GM23338 (cell line): ENCODE measurements at regions not wholly inside any gene's neighbourhood (a gene's known extent, or its start where the extent isn't known, plus 50 kb on each side); places are given as distances from the start of the nearest gene placed in this dataset.
A peak's percentile ranks its signal among the peaks of the same experiment; 100 is the strongest.

Experiments used
- ATAC-seq: fragments of 200-7000 bp; cut with Tn5 transposase; 3 replicates; pipeline ENCODE4 v1.9.1; 2020
- DNase-seq: peaks from one replicate; pipeline ENCODE4 v3.0.0-alpha.2; 2015; ENCODE audit warnings: low spot score
- H2AFZ ChIP-seq: fragments of 200-600 bp; sonication (generic); 2 replicates; pipeline ENCODE4 v1.8.0; 2016; ENCODE audit warnings: antibody characterized with exemption, mild to moderate bottlenecking, moderate library complexity
- H3F3A ChIP-seq: fragments of 200-600 bp; sonication (generic); replicated peaks from 2 replicates; pipeline ENCODE4 v1.8.0; 2017; ENCODE audit warnings: antibody characterized with exemption, mixed run types, low read depth
- H3K27ac ChIP-seq: fragments of 200-600 bp; sonication (generic); 2 replicates; pipeline ENCODE4 v1.6.1; 2016; ENCODE audit warnings: low read depth
- H3K27me3 ChIP-seq: fragments of 200-600 bp; sonication (generic); 2 replicates; pipeline ENCODE4 v1.8.0; 2016; ENCODE audit warnings: mild to moderate bottlenecking, mixed run types, moderate library complexity; ENCODE audit not compliant: insufficient read depth
- H3K36me3 ChIP-seq: fragments of 200-600 bp; sonication (generic); 2 replicates; pipeline ENCODE4 v1.8.0; 2016; ENCODE audit warnings: mild to moderate bottlenecking; ENCODE audit not compliant: insufficient read depth
- H3K4me1 ChIP-seq: fragments of 200-600 bp; sonication (generic); 2 replicates; pipeline ENCODE4 v1.8.0; 2016; ENCODE audit warnings: mild to moderate bottlenecking, moderate library complexity; ENCODE audit not compliant: insufficient read depth
- H3K4me2 ChIP-seq: fragments of 200-600 bp; sonication (generic); 2 replicates; pipeline ENCODE4 v1.7.1; 2017; ENCODE audit warnings: mixed run types
- H3K4me3 ChIP-seq: fragments of 200-600 bp; sonication (generic); 2 replicates; pipeline ENCODE4 v1.6.1; 2016; ENCODE audit warnings: mixed run types
- H3K79me2 ChIP-seq: fragments of 200-600 bp; sonication (generic); replicated peaks from 2 replicates; pipeline ENCODE4 v1.8.0; 2017; ENCODE audit warnings: mild to moderate bottlenecking; ENCODE audit not compliant: insufficient read depth
- H3K9me2 ChIP-seq: fragments of 200-600 bp; sonication (generic); 2 replicates; pipeline ENCODE4 v1.8.0; 2017; ENCODE audit not compliant: insufficient read depth
- H4K20me1 ChIP-seq: fragments of 200-600 bp; sonication (generic); replicated peaks from 2 replicates; pipeline ENCODE4 v1.8.0; 2017; ENCODE audit warnings: mild to moderate bottlenecking; ENCODE audit not compliant: insufficient read depth
- H3K27ac Mint-ChIP-seq: 2 replicates; pipeline ENCODE4 v1.8.0; 2020; ENCODE audit warnings: inconsistent platforms, mild to moderate bottlenecking, moderate library complexity, mixed read lengths
- H3K27me3 Mint-ChIP-seq: 3 replicates; pipeline ENCODE4 v1.8.0; 2022; ENCODE audit warnings: low read depth, mild to moderate bottlenecking, moderate library complexity, mixed read lengths, inconsistent platforms; ENCODE audit not compliant: insufficient read depth, poor library complexity
- H3K36me3 Mint-ChIP-seq: 3 replicates; pipeline ENCODE4 v1.8.0; 2021; ENCODE audit warnings: low read depth, mild to moderate bottlenecking, inconsistent platforms, moderate library complexity, mixed read lengths
- H3K4me1 Mint-ChIP-seq: 3 replicates; pipeline ENCODE4 v1.8.0; 2020; ENCODE audit warnings: mild to moderate bottlenecking, inconsistent platforms, mixed read lengths
- H3K4me3 Mint-ChIP-seq: 3 replicates; pipeline ENCODE4 v1.8.0; 2021; ENCODE audit warnings: moderate library complexity, mild to moderate bottlenecking, inconsistent platforms, mixed read lengths
- H3K9me3 Mint-ChIP-seq: 3 replicates; pipeline ENCODE4 v1.8.0; 2020; ENCODE audit warnings: moderate library complexity, mild to moderate bottlenecking, inconsistent platforms, mixed read lengths
- CREB1 ChIP-seq: fragments of 250-450 bp; sonication (Bioruptor Pico); IDR thresholded peaks from 2 replicates; pipeline ENCODE4 v1.5.0; 2020; ENCODE audit warnings: low read depth, mild to moderate bottlenecking, moderate library complexity
- EZH2phosphoT487 ChIP-seq: fragments of 200-600 bp; sonication (generic); IDR thresholded peaks from one replicate; pipeline ENCODE4 v1.8.1; 2018; ENCODE audit warnings: antibody characterized with exemption; ENCODE audit not compliant: unreplicated experiment
- JUNB ChIP-seq: IDR thresholded peaks from one replicate; pipeline ENCODE4 v1.6.1; 2016; ENCODE audit warnings: antibody characterized with exemption; ENCODE audit not compliant: unreplicated experiment
- NANOG ChIP-seq: IDR thresholded peaks from 2 replicates; pipeline ENCODE4 v1.6.1; 2016; ENCODE audit warnings: antibody characterized with exemption, borderline replicate concordance
- POLR2AphosphoS5 ChIP-seq: IDR thresholded peaks from 2 replicates; pipeline ENCODE4 v1.6.1; 2016; ENCODE audit warnings: antibody characterized with exemption, low read depth
- ZNF114 ChIP-seq: fragments of 250-450 bp; sonication (Bioruptor Pico); IDR thresholded peaks from 2 replicates; pipeline ENCODE4 v1.5.0; 2020; ENCODE audit warnings: mild to moderate bottlenecking, moderate library complexity
- ZNF331 ChIP-seq: fragments of 250-450 bp; sonication (Bioruptor Pico); IDR thresholded peaks from 2 replicates; pipeline ENCODE4 v1.5.0; 2020; ENCODE audit warnings: low read depth, mild to moderate bottlenecking, moderate library complexity
- TF ChIP-seq, protein P1 (sequence below), 2 experiments: fragments of 200-600 bp in 1 of 2; sonication (generic) in 1 of 2; conservative IDR thresholded peaks; 2 replicates each; pipeline versions ENCODE4 v1.5.1 to v1.6.1; 2016 to 2017; ENCODE audit warnings: antibody characterized with exemption in 2 of 2, low read depth in 2 of 2, mild to moderate bottlenecking in 2 of 2, moderate library complexity in 1 of 2
- TF ChIP-seq, protein P2 (sequence below): IDR thresholded peaks from one replicate; pipeline ENCODE4 v1.6.1; 2018; ENCODE audit warnings: antibody characterized with exemption; ENCODE audit not compliant: unreplicated experiment
- TF ChIP-seq, protein P3 (sequence below): fragments of 250-450 bp; sonication (Bioruptor Pico); IDR thresholded peaks from 2 replicates; pipeline ENCODE4 v1.5.0; 2020; ENCODE audit warnings: mild to moderate bottlenecking, moderate library complexity

DNA sequence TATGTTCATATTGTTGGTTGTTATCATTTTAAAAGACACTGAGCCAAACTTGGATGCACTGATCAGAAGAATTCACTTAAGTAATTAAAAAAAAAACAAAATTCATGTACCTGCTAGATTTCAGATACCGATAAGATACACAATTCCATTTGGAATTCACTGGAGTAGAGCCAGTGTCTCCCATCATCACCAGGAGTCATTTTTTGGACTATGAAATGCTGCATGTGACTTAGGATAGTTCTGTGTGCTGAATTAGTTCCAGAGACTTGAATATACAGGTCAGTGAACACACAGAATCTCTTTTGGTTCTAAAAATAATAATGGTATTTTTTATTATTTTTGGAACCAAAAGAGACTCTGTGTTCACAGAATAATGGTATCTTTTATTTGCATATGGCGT lies 482.6 kb upstream of the PIK3R1 start (continued):
- TF ChIP-seq JUNB: no peak

DNA sequence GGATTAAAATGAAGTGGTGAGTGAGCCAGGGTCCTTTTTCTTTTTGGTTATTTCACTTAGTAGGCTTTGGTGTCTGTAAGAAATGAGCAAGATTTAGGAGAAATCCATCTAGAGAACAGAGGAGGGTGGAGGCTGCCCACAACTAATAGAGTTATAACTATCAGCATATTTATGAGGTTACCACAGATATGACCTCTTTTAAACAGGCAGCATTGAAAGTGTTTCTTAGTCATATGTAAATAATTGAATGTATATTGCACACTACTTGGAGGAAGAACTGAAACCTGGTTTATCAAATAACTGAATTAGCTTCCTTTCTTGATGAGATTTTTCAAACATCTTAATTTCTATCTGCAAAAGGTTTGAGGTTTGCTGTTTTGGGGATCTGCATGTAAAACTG lies 483.1 kb upstream of the PIK3R1 start:
- Mint-ChIP-seq H3K36me3 (peaks cover 3% of the 10 kb centered on the region; the same call in 2 of the 3 replicates), H3K4me1 (peaks cover 14% of the 10 kb centered on the region), H3K9me3 (peaks cover 3% of the 10 kb centered on the region; the same call in 1 of the 3 replicates), H3K27ac (no peak overlapping the region), H3K4me3 (no peak overlapping the region), H3K27me3 (peaks cover 5% of the 10 kb centered on the region)
- H4K20me1 ChIP-seq: no peaks in the 10 kb centered on the region
- no peaks in the 10 kb centered on the region for H3K79me2 ChIP-seq
- no peaks in the 10 kb centered on the region for H3K9me2 ChIP-seq
- no peak overlapping the region for H3K27ac ChIP-seq
- no peaks in the 10 kb centered on the region for H3K27me3 ChIP-seq
- H3F3A ChIP-seq: no peaks in the 10 kb centered on the region
- no peak overlapping the region; the same call in 1 of the 2 replicates for H3K4me2 ChIP-seq
- no peak overlapping the region for H2AFZ ChIP-seq
- no peak for DNase-seq
- ATAC-seq: no peak
- H3K4me1 ChIP-seq: peaks cover 11% of the 10 kb centered on the region
- TF ChIP-seq EZH2phosphoT487 (no peak), CREB1 (CRISPR knock-in tag) (no peak)
- TF ChIP-seq, protein P1, sequence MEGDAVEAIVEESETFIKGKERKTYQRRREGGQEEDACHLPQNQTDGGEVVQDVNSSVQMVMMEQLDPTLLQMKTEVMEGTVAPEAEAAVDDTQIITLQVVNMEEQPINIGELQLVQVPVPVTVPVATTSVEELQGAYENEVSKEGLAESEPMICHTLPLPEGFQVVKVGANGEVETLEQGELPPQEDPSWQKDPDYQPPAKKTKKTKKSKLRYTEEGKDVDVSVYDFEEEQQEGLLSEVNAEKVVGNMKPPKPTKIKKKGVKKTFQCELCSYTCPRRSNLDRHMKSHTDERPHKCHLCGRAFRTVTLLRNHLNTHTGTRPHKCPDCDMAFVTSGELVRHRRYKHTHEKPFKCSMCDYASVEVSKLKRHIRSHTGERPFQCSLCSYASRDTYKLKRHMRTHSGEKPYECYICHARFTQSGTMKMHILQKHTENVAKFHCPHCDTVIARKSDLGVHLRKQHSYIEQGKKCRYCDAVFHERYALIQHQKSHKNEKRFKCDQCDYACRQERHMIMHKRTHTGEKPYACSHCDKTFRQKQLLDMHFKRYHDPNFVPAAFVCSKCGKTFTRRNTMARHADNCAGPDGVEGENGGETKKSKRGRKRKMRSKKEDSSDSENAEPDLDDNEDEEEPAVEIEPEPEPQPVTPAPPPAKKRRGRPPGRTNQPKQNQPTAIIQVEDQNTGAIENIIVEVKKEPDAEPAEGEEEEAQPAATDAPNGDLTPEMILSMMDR (conservative IDR thresholded peaks at IDR 0.05; ENCODE audit: low read depth in 2 of 2): no peak
- no peak overlapping the region for H3K4me3 ChIP-seq
- H3K36me3 ChIP-seq: no peaks in the 10 kb centered on the region

DNA sequence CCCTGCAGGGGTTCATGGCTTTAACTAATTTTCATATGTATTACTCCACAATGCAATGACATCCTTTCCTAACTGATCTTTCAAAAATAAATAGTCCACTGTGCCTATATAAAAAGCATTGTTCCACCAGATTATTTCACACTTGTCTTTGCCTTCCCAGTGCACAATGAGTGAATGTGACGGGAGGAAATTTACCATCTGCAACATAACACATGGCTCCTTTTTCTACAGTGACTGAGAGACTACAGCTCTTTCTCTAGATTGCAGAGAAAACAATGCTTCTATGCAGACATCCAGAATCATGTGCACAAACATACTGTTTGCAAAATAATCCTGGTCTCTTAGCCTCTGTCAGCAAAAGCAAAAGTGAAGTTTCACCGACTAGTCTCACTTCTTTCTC lies 483.7 kb upstream of the PIK3R1 start:
- Histone ChIP-seq H3K4me2 (peak overlapping the region; percentile 49; the same call in 1 of the 2 replicates), H2AFZ (no peak overlapping the region), H3K27ac (no peak overlapping the region), H4K20me1 (no peaks in the 10 kb centered on the region), H3F3A (no peaks in the 10 kb centered on the region), H3K4me1 (peaks cover 11% of the 10 kb centered on the region), H3K4me3 (no peak overlapping the region), H3K9me2 (no peaks in the 10 kb centered on the region), H3K27me3 (no peaks in the 10 kb centered on the region), H3K79me2 (no peaks in the 10 kb centered on the region), H3K36me3 (no peaks in the 10 kb centered on the region)
- H3K4me1 Mint-ChIP-seq: peaks cover 14% of the 10 kb centered on the region
- peaks cover 3% of the 10 kb centered on the region; the same call in 1 of the 3 replicates for H3K9me3 Mint-ChIP-seq
- DNase-seq: no peak
- H3K4me3 Mint-ChIP-seq: no peak overlapping the region
- no peak overlapping the region for H3K27ac Mint-ChIP-seq
- H3K36me3 Mint-ChIP-seq: peaks cover 3% of the 10 kb centered on the region; the same call in 2 of the 3 replicates
- H3K27me3 Mint-ChIP-seq: peaks cover 5% of the 10 kb centered on the region
- ATAC-seq: no peak
- TF ChIP-seq, protein P2, sequence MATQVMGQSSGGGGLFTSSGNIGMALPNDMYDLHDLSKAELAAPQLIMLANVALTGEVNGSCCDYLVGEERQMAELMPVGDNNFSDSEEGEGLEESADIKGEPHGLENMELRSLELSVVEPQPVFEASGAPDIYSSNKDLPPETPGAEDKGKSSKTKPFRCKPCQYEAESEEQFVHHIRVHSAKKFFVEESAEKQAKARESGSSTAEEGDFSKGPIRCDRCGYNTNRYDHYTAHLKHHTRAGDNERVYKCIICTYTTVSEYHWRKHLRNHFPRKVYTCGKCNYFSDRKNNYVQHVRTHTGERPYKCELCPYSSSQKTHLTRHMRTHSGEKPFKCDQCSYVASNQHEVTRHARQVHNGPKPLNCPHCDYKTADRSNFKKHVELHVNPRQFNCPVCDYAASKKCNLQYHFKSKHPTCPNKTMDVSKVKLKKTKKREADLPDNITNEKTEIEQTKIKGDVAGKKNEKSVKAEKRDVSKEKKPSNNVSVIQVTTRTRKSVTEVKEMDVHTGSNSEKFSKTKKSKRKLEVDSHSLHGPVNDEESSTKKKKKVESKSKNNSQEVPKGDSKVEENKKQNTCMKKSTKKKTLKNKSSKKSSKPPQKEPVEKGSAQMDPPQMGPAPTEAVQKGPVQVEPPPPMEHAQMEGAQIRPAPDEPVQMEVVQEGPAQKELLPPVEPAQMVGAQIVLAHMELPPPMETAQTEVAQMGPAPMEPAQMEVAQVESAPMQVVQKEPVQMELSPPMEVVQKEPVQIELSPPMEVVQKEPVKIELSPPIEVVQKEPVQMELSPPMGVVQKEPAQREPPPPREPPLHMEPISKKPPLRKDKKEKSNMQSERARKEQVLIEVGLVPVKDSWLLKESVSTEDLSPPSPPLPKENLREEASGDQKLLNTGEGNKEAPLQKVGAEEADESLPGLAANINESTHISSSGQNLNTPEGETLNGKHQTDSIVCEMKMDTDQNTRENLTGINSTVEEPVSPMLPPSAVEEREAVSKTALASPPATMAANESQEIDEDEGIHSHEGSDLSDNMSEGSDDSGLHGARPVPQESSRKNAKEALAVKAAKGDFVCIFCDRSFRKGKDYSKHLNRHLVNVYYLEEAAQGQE: no peak
- no peak for TF ChIP-seq NANOG
- no peak for TF ChIP-seq ZNF331 (CRISPR knock-in tag)
- TF ChIP-seq, protein P3, sequence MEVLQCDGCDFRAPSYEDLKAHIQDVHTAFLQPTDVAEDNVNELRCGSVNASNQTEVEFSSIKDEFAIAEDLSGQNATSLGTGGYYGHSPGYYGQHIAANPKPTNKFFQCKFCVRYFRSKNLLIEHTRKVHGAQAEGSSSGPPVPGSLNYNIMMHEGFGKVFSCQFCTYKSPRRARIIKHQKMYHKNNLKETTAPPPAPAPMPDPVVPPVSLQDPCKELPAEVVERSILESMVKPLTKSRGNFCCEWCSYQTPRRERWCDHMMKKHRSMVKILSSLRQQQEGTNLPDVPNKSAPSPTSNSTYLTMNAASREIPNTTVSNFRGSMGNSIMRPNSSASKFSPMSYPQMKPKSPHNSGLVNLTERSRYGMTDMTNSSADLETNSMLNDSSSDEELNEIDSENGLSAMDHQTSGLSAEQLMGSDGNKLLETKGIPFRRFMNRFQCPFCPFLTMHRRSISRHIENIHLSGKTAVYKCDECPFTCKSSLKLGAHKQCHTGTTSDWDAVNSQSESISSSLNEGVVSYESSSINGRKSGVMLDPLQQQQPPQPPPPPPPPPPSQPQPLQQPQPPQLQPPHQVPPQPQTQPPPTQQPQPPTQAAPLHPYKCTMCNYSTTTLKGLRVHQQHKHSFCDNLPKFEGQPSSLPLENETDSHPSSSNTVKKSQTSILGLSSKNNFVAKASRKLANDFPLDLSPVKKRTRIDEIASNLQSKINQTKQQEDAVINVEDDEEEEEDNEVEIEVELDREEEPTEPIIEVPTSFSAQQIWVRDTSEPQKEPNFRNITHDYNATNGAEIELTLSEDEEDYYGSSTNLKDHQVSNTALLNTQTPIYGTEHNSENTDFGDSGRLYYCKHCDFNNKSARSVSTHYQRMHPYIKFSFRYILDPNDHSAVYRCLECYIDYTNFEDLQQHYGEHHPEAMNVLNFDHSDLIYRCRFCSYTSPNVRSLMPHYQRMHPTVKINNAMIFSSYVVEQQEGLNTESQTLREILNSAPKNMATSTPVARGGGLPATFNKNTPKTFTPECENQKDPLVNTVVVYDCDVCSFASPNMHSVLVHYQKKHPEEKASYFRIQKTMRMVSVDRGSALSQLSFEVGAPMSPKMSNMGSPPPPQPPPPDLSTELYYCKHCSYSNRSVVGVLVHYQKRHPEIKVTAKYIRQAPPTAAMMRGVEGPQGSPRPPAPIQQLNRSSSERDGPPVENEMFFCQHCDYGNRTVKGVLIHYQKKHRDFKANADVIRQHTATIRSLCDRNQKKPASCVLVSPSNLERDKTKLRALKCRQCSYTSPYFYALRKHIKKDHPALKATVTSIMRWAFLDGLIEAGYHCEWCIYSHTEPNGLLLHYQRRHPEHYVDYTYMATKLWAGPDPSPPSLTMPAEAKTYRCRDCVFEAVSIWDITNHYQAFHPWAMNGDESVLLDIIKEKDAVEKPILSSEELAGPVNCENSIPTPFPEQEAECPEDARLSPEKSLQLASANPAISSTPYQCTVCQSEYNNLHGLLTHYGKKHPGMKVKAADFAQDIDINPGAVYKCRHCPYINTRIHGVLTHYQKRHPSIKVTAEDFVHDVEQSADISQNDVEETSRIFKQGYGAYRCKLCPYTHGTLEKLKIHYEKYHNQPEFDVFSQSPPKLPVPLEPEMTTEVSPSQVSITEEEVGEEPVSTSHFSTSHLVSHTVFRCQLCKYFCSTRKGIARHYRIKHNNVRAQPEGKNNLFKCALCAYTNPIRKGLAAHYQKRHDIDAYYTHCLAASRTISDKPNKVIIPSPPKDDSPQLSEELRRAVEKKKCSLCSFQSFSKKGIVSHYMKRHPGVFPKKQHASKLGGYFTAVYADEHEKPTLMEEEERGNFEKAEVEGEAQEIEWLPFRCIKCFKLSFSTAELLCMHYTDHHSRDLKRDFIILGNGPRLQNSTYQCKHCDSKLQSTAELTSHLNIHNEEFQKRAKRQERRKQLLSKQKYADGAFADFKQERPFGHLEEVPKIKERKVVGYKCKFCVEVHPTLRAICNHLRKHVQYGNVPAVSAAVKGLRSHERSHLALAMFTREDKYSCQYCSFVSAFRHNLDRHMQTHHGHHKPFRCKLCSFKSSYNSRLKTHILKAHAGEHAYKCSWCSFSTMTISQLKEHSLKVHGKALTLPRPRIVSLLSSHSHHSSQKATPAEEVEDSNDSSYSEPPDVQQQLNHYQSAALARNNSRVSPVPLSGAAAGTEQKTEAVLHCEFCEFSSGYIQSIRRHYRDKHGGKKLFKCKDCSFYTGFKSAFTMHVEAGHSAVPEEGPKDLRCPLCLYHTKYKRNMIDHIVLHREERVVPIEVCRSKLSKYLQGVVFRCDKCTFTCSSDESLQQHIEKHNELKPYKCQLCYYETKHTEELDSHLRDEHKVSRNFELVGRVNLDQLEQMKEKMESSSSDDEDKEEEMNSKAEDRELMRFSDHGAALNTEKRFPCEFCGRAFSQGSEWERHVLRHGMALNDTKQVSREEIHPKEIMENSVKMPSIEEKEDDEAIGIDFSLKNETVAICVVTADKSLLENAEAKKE: no peak
- TF ChIP-seq ZNF114 (CRISPR knock-in tag): no peak
- TF ChIP-seq POLR2AphosphoS5: no peak
